Uterus (tissue), 2 donors: ENCODE measurements at regions not wholly inside any gene's neighbourhood (a gene's known extent, or its start where the extent isn't known, plus 50 kb on each side); places are given as distances from the start of the nearest gene placed in this dataset.

Experiments used
- POLR2A ChIP-seq, 2 donors: fragments of 450-650 bp; IDR thresholded peaks; one replicate each; pipeline ENCODE4 v1.6.1; 2016; ENCODE audit warnings: antibody characterized with exemption in 2 of 2, mild to moderate bottlenecking in 1 of 2, moderate library complexity in 1 of 2
- TF ChIP-seq, protein P1 (sequence below), 4 experiments: fragments of 200-600 bp in 2 of 4; fragments of 450-650 bp in 2 of 4; sonication (generic) in 2 of 4; IDR thresholded peaks; one replicate each; pipeline ENCODE4 v1.5.1; 2016 to 2019; ENCODE audit warnings: antibody characterized with exemption in 4 of 4, mild to moderate bottlenecking in 2 of 4, moderate library complexity in 1 of 4

DNA sequence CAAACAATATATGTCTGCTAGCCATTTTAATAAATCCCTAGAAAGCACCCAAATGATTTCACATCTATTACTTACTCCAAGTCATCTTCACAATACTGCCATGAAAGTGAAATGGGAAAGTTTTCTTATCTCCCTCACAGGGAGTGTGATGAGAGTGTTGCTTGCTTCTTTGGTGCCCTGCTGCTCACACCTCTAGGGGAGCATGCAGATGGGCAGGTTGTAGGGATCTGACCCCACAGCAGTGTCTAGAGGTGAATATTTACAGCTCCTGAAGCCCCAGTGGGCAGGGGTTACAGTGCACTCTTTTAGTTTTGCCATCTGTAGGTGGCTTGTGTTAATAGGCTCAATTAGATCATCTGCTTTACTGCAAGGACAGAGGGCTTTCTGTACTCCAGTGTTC is 173.2 kb downstream of the GABRG2 start:
- TF ChIP-seq, protein P1, sequence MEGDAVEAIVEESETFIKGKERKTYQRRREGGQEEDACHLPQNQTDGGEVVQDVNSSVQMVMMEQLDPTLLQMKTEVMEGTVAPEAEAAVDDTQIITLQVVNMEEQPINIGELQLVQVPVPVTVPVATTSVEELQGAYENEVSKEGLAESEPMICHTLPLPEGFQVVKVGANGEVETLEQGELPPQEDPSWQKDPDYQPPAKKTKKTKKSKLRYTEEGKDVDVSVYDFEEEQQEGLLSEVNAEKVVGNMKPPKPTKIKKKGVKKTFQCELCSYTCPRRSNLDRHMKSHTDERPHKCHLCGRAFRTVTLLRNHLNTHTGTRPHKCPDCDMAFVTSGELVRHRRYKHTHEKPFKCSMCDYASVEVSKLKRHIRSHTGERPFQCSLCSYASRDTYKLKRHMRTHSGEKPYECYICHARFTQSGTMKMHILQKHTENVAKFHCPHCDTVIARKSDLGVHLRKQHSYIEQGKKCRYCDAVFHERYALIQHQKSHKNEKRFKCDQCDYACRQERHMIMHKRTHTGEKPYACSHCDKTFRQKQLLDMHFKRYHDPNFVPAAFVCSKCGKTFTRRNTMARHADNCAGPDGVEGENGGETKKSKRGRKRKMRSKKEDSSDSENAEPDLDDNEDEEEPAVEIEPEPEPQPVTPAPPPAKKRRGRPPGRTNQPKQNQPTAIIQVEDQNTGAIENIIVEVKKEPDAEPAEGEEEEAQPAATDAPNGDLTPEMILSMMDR (IDR thresholded peaks at IDR 0.05) = no peak
- no peak for TF ChIP-seq POLR2A (IDR thresholded peaks at IDR 0.05)
